ENCODE measurements at regions not wholly inside any gene's neighbourhood (a gene's known extent, or its start where the extent isn't known, plus 50 kb on each side); places are given as distances from the start of the nearest gene placed in this dataset.

DNA sequence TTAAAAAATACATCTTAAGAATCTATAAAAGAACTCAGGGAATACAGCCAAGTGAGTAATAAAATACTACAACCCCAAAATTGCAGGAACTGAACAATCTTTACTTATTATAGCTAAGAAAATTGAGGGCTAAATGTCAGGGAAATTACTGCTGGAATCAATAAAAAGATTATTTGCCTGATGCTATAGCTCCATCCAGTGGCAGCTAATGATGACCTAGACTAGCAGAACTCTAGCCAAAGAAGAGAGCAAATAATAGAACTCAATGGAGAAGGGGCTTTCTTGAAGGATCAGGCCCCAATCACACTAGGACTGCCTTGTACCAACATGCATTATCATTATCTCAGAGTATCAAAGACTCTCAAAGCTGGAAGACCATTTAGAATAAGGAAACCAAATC, 85.0 kb upstream of the FAM241A start:
- peak; percentile 54 for DNase-seq (ENCODE audit: low read depth)
- TF ChIP-seq, protein P1, sequence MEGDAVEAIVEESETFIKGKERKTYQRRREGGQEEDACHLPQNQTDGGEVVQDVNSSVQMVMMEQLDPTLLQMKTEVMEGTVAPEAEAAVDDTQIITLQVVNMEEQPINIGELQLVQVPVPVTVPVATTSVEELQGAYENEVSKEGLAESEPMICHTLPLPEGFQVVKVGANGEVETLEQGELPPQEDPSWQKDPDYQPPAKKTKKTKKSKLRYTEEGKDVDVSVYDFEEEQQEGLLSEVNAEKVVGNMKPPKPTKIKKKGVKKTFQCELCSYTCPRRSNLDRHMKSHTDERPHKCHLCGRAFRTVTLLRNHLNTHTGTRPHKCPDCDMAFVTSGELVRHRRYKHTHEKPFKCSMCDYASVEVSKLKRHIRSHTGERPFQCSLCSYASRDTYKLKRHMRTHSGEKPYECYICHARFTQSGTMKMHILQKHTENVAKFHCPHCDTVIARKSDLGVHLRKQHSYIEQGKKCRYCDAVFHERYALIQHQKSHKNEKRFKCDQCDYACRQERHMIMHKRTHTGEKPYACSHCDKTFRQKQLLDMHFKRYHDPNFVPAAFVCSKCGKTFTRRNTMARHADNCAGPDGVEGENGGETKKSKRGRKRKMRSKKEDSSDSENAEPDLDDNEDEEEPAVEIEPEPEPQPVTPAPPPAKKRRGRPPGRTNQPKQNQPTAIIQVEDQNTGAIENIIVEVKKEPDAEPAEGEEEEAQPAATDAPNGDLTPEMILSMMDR (conservative IDR thresholded peaks at IDR 0.05; ENCODE audit: control insufficient read depth, insufficient read depth, low read depth, low read length), result peak; percentile 70

DNA sequence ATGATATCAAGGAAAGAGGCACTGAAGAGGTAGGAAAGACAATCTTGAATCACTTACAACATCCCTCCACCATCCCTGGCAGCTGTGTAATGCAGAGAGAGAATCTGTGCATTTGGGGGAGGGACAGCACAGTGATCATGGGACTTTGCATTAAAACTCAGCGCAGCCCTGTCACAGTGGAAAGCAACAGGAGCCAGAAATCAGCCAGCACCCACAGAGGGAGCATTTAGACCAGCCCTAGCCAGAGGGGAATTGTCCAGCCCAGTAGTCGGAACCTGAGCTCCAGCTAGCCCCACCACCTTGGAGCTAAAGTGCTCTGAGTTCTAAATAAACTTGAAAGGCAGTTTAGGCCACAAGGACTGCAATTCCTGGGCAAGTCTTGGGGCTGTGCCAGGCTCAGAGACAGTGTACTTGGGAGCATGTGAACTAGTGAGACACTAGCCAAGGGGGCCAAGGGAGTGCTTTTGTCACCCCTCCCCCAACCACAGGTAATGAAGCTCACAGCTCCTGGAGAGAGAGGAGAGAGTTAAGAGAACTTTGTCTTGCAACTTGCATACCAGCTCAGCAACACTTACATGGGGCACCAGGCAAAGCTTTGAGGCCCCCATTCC, 83.9 kb upstream of the FAM241A start:
- TF ChIP-seq, protein P1 (conservative IDR thresholded peaks at IDR 0.05; ENCODE audit: control insufficient read depth, insufficient read depth, low read depth, low read length), result no peak
- DNase-seq (ENCODE audit: low read depth), result no peak
- H3K4me3 ChIP-seq (ENCODE audit: control insufficient read depth, low read depth, low read length), result no peak overlapping the region

More for the DNA sequence above, 85.0 kb upstream of the FAM241A start:
- no peak overlapping the region for H3K4me3 ChIP-seq (ENCODE audit: control insufficient read depth, low read depth, low read length)

DNA sequence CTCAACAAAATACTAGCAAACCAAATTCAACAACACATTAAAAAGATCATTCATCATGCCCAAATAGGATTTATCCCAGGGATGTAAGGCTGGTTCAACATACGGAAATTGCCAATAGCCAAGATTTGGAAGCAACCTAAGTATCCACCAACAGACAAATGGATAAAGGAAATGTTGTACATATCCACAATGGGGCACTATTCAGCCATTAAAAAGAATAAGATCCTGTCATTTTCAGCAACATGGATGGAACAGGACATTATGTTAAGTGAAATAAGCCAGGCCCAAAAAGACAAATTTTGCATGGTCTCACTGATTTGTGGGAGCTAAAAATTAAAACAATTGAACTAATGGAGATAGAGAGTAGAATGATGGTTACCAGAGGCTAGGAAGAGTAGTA, 82.0 kb upstream of the FAM241A start:
- DNase-seq (ENCODE audit: low read depth), result peak; percentile 19
- no peak overlapping the region for H3K4me3 ChIP-seq (ENCODE audit: control insufficient read depth, low read depth, low read length)
- TF ChIP-seq, protein P1 (conservative IDR thresholded peaks at IDR 0.05; ENCODE audit: control insufficient read depth, insufficient read depth, low read depth, low read length), result no peak

DNA sequence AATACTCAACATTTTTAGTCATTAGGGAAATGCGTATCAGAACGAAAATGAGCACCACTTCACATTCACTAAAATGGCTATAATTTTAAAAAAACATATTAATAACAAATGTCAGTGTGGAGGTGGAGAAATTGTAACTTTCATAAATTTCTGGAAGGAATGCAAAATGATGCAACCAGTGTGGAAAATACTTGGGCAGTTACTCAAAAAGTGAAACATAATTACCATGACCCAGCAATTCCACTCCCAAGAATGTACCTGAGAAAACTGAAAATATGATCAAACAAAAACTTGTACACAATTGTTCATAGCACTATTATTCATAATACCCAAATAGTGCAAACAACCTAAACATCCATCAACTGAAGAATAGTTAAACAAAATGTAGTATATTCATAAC, 76.1 kb upstream of the FAM241A start:
- H3K4me3 ChIP-seq (ENCODE audit: control insufficient read depth, low read depth, low read length), result no peak overlapping the region
- TF ChIP-seq, protein P1 (conservative IDR thresholded peaks at IDR 0.05; ENCODE audit: control insufficient read depth, insufficient read depth, low read depth, low read length), result no peak
- DNase-seq (ENCODE audit: low read depth), result no peak

DNA sequence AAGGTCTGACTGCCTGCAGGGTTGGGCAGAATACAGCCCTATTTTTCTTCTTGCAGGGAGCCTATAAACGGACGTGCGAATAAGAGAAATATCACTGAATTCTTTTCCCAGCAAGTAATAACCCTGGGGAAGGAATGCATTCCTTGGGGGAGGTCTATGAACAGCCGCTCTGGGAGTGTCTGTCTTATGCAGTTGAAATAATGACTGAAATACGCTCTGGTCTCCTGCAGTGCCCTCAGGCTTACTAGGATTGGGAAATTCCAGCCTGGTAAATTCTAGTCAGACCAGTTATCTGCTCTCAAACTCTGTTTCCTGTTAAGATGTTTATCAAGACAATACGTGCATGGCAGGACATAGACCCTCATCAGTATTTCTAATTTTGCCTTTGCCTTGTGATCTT, 72.1 kb upstream of the FAM241A start:
- TF ChIP-seq, protein P1 (conservative IDR thresholded peaks at IDR 0.05; ENCODE audit: control insufficient read depth, insufficient read depth, low read depth, low read length), result no peak
- no peak for DNase-seq (ENCODE audit: low read depth)
- no peak overlapping the region for H3K4me3 ChIP-seq (ENCODE audit: control insufficient read depth, low read depth, low read length)

DNA sequence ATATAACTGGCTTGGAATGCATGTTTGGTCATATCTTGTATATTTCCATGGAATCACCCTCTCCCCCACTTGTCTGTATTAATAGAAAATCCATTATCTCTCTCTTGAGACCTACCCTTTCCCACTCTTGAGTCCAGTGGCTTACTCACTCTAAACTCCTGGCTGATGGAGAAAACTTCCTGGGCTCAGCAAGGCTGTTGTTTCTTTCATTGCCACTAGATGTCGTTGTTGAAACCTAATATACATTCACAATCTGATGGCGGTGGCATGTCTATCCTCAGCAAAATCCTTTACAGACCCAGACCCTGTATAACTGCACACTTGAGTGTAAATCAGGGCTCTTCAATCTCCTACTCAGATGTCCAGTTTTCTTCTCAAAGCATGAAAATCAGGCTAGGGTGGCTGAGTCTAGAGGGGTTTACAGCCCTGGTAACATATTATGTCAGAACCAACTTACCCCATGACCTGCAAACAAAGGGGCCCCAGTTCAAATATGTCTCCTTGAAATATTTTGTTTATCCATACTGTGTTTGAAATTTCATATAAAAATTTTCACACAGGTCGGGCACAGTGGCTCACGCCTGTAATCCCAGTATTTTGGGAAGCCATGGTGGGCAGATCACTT, 70.0 kb upstream of the FAM241A start:
- peak; percentile 86 for DNase-seq (ENCODE audit: low read depth)
- TF ChIP-seq, protein P1 (conservative IDR thresholded peaks at IDR 0.05; ENCODE audit: control insufficient read depth, insufficient read depth, low read depth, low read length), result peak; percentile 86
- H3K4me3 ChIP-seq (ENCODE audit: control insufficient read depth, low read depth, low read length), result no peak overlapping the region

Data from fibroblast of mammary gland (primary cell).